Stimulated activated CD4-positive, alpha-beta T cell treated with anti-CD3 and anti-CD28 coated beads, TNF-alpha, amount 100 ng/mL, for 48 hours (primary cell): ENCODE measurements at regions not wholly inside any gene's neighbourhood (a gene's known extent, or its start where the extent isn't known, plus 50 kb on each side); places are given as distances from the start of the nearest gene placed in this dataset.
"Not testable (repeated sequence)": the region's sequence is repeated elsewhere in the genome, so short reads cannot be mapped to it uniquely, and the experiment has no call there.

Experiments used
- DNase-seq, 3 donors: peaks; one replicate each; pipeline ENCODE4 v3.0.0-alpha.2; 2020; ENCODE audit warnings: low read depth in 3 of 3

DNA sequence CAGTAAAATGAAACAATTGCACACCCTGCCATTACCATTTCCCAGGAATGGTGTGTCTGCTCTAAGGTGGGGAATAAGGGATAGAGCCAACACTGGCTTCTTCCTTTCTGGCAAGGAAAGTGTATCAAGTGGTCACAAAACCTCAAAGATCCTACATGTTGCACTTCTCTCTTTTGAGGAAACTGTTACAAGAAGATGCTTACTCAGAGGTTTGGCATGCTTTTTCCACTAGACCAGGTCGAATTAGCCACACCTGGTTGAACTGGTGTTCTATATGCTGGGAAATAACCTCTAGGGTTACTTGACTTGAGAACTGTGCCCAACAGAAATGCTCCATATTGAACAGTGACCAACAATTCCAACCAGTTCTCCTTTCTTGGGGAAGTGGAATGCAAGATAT is 102.9 kb downstream of the LRRN1 start:
- DNase-seq = no peak

DNA sequence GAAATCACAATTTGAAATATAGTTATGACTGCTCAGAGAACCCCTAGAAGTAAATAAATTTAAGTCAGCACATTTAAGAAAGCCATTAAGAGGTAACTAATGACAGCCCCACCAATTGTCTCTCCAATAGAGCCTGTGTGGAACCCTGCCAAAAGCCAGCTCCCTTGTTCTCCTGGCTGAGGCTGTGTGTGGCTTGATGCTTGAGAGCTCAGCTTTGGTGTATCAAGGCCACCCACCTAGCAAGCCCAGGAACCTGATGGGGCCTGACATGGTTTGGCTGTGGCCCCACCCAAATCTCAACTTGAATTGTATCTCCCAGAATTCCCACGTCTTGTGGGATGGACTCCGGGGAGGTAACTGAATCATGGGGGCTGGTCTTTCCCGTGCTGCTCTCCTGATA is 106.9 kb downstream of the LRRN1 start:
- no peak for DNase-seq

DNA sequence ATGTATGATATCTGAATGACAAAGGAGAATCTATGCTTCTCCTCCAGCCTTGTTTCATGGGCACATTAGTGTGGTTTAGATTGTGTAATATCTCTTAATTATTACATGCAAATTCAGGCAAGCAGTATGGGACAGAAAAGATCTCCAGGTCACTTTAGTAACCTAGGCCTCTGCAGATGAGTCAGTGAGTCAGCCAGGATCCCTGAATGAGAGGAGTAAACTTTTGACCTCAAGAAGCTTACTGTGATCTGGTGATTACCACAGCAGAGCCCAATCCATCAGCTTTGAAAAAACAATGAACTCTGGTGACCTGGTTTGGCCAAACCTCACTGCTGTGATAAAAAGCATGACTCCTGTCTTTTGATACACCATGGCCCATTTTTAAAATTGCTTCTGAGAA is 107.8 kb downstream of the LRRN1 start:
- DNase-seq = no peak

DNA sequence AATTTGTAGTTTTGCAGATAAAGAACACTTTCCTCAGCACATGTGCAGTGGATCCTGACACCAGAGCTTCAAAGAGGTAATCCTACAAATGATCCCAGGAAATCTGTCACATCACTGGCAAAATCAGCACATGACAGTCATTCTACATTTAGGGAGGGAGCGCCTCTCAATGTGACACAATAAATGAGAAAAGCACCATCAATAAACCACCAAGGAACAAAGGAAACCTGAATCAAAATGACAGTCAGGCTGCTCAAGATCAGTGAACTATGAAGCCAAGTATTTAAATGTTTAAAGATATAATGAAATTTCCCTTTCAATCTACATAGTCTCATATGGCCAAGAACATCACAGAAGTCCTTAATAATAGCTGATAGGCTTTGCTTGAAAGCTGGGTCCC is 119.5 kb downstream of the LRRN1 start:
- no peak for DNase-seq

DNA sequence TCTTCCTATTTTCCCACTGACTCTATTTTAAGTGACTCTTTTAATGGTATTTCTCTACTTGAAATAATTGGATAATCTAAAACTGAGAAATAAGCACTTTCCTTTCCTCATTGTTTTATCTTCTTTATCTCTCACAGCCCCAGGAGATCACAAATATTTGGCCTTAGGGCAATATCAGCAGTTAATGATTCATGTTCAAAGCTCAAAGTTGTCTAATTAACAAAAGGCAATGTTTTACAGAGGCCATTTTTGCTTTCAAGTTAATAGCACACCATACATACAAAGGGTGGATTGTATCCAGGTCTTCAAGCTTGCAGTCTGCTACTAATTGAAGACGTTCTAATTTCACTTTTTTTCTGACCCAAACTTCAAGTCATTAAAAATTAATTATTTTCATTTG is 120.1 kb downstream of the LRRN1 start:
- no peak for DNase-seq

DNA sequence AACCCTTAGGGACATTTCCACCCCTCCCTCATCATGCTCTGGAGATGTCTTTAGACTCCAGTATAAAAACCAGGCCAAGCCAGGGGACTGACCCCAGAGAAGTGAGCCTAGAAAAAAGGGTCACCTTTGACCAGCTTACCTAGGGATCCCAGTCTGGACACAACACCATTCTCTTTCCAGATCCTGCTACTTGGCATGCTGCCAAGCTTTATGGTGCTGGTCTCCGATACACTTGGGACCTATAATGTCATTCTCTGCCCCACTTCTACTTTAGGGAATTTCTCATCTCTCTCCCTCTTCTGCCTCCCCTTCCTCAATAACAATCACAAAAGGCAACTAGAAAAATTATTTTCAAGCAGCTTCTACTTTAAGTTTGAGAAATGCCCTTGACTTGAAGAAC is 124.4 kb downstream of the LRRN1 start:
- no peak for DNase-seq

DNA sequence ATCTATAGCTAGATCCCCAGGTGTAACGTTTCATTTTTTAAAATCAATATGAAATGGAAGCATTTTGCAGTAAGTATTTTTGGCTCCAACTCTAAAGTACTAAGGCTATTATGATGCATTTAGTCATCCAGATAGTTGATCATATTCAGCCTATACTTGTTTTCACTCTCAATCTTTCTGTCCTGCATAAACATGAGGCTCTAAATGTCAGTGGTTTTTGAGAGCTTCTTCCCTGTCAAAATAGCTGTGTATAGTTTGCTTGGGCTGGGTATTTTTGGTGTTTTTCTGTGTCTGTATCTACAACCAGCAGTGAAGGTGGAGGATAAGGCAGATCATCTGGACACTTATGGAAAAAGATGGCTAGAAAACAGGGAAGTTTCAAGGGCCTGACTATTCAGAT is 128.0 kb downstream of the LRRN1 start:
- no peak for DNase-seq

DNA sequence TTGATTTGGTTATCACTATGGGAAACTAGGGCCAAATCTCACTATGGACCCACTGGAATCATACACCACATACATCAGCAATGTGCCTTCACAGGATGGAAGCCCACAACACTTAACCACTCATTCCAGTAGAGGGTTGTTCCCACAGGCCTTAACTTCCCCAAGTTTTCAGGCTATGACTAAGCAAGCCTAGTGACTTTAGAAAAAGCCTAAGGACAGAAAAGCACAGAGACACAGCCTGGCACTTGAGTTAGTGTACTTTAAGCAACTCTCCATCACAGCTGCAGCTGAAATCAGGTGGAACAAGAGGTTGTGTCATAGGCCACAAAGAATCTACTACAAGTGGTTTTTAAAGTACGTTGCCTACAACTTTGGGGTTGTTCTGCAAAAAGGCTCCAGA is 128.7 kb downstream of the LRRN1 start:
- DNase-seq = no peak

DNA sequence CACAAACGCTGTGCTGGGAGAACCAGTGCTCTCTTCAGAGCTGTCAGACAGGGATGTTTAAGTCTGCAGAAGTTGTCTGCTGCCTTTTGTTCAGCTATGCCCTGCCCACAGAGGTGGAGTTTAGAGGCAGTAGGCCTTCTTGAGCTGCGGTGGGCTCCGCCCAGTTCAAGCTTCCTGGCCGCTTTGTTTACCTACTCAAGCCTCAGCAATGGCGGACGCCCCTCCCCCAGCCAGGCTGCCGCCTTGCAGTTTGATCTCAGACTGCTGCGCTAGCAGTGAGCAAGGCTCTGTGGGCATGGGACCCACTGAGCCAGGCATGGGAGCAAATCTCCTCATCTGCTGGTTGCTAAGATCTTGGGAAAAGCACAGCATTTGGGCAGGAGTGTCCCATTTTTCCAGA is 142.1 kb downstream of the LRRN1 start:
- not testable (repeated sequence) for DNase-seq

DNA sequence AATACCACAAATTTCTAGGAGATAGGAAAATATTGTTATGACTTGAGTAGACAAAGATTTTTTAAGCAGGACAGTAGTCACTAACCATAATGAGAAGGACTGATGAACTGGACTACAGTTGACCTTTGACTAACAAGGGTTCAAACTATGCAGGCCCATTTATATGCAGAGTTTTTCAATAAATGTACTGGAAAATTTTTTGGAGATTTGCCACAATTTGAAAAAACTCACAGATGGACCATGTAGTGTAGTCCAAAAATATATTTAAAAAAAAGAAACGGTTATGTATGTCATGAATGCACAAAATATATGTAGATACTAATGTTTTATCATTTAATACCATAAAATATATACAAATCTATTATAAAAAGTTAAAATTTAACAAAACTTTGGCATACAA is 151.8 kb downstream of the LRRN1 start:
- no peak for DNase-seq

DNA sequence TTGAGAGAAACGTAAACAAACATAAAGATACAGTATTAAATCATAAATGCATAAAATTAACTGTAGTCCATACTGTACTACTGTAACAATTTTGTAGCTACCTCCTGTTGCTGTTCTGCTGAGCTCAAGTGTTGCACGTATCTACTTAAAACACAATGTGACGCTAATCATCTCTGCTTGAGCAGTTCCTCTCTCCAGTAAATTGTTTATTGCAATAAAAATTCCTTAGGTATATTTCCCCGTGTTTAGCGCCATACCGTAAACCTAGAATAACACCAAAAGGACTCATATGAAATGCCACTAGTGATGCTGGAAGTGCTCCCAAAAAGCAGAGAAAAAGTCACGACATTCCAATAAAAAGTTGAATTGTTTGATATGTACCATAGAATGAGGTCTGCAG is 152.3 kb downstream of the LRRN1 start:
- DNase-seq = no peak

DNA sequence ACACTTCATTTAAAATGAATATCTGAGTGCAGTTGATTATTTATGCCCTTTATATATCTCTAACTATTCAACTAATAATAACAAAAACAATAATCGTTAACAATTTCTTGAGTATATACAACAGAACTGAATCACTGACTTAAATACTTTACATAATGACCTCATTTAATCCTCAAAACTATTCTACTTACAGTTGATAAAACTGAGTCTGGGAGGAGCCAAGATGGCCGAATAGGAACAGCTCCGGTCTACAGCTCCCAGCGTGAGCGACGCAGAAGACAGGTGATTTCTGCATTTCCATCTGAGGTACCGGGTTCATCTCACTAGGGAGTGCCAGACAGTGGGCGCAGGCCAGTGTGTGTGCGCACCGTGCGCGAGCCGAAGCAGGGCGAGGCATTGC is 163.6 kb downstream of the LRRN1 start:
- not testable (repeated sequence) for DNase-seq

DNA sequence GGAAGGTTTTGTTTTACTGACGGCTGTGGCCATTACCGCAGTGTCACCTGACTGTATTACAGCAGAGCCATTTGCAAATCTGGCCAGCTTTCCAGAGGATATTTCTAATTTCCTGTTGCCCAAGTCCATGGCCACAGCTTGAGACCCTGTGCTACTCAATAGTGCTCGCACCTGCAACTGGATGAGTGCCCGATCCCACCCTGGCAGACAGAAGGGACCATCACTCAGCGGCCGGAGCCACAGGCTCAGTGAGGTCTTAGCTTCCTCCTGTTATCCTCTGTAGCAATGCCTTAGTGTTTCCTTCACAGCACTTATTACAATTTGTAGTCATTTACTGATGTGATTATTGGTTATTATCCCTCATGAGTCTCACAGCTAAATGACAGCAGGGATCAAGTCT is 184.8 kb downstream of the LRRN1 start:
- DNase-seq = no peak

DNA sequence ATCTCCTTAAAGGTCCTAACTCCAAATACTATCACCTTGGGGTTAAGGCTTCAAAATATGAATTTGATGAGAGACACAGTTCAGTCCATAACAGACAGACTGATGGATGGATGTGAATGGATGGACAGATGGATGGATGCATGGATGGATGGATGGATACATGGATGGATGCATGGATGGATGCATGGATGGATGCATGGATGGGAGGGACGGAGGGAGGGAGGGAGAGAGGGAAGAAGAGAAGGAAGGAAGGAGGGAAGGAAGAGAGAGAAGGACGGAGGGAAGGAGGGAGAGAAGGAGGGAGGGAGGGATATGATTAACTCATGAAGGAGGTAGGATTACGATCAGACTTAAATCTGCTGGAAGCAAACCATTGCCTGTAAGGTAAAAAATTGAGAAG is 192.4 kb downstream of the LRRN1 start:
- DNase-seq = no peak

DNA sequence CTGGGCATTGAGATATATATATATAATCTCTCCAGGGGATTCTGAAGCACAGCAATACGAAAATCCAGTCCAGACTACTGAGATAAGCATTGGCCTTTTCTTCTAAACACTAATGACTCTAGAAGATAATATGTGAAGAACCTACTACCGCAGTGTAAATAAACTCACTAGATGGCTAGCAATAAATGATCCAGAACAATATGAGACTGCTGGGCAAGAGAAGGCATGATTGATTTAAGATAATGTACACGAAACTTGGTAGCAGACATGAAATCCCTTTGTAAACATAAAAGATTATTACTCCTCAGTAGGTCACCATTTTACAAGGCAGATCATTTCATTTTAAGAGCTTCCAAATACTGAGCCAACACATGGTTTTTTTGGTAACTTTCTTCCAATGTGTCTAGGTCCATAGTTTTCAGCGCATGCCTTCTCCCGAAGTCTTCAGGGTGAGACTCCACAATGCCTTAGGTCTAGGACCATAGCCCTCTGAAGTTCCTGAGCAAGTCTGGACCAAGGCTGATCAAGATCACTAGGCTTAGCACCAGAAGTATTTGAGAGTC is 193.2 kb downstream of the LRRN1 start:
- DNase-seq = no peak

DNA sequence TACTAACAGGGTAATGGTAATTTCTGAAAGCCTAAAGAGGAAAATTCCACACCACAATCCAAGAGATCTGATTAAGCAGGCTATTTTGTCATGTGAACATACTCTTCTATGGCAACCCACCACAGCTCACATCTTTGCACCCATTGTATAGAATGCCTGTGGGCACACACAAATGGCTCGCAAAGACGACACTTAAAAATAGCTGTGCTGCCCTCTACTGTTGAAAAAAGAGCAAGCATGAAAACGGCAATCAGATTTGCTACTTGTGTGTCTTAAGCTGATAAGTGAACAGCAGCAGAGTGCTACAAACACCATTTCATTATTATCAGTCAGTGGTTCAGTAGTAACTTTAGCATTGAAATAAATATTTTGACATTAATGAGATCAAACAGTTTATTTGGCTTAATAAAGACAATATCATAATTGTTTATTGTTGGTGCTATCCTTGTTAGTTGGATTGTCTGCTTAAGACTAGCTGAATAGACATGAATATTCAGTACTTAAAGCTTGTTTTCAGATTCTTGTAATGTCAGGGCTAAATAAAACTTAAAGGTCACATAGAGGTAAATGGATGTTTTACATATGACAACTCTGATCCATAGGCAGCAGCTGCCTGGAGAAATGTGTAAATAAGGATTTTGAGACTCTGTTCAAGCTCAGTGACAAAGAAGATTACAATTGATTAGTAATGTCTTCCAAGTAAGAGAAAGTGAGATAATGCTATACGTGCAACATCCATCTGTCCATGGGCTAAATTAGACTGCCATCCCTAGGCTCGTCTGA is 199.1 kb downstream of the LRRN1 start:
- DNase-seq = peak in 2 of 3 donors; percentile 2 to 8

DNA sequence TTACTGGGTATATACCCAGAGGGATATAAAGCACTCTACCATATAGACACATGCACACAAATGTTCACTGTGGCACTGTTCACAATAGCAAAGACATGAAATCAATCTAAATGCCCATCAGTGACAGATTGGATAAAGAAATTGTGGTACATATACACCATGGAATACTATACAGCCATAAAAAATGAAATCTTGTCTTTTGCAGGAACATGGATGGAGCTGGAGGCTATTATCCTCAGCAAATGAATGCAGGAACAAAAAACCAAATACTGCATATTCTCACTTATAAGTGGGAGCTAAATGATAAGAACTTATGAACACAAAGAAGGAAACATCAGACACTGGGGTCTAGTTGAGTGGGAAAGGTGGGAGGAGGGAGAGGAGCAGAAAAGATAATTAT is 200.1 kb downstream of the LRRN1 start:
- not testable (repeated sequence) for DNase-seq

DNA sequence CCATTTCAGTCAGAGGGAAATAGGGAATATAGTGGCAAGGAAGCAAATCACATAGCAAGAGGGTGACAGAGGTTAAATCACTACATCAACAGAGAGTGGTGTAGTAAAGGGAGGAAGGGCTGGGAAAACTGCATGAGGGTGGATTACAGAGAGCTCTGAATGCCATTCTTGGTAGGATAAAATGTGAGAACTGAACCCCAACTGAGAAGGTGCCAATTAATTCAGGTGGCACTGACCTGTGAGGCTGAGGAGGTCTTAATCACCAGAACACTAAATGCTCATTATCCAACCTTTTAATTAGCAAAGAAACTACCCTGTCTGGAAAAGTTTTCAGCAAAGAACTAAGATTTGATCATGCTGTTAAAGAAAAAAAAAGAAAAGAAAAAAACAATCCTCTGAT is 202.7 kb downstream of the LRRN1 start:
- DNase-seq = no peak

DNA sequence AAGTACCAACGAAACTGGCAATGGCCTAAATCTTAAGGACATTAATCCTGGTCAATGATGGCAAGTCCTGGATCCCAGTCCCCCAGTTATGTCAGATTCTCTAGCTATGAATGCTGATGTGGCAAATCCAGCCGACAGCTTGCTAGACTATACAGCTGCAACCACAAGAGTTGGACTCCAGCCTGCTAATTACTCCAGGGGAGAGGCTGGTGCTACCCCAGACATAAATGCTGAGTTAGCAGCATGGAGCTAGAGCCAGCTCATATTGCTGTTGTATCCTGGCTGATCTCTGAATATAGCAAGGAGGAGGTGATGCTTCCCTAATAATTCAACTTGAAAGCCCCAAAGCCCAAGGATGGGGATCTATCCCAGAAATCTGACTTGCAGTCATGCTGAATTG is 207.1 kb downstream of the LRRN1 start:
- no peak for DNase-seq

DNA sequence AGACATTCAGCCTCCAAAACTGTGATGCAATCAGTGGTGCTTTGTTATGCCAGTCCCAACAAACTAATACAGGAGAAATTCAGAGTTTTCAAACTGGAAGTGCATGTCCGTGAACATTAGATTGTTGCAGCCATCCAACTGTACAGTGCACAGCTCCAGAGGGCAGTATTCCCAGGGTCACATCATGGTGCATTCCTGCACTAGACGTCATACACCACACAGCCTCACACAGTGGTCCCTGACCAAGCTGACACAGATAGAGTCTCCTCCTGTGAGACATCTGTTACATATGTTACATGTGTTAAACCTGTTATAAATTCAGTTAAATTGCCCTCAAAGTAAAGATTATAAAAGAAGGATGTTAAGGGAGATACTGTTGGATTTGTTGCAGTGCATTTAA is 209.0 kb downstream of the LRRN1 start:
- no peak for DNase-seq

DNA sequence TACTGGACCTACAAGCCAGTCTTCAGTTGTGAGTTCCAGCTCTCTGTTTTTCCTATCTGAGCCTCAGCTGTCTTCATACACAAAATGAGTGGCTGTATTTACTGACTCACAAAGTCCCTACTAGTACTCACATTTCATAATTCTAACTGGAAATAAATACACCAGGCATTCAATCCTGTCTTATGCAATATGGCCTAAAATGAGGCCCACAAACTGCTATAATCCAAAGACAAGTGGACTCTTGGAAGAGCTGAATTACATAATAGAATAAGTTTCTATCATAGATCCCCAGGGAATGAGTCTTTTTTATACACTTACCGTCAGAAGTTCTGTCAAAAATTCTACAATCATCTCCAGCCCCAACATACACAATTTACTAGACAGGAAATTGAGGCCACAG is 211.9 kb downstream of the LRRN1 start:
- no peak for DNase-seq

DNA sequence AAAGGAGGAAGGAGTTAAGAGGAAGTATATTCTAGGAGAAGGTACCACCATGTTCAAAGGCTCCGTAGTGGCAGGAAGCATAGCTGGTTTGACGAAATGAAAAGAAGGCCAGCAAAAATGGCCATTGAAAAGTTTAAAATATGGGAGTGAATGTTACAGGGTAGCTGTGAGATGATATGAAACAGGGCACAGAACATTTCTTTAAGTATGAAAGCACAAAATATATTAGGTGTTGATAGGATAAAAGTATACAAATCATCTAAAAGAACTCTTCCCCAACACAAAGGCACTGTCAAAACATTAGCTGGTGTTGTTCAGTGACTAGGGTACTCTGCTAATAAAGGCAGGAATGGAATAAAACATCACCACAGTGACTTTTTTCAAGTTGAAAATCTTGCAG is 216.2 kb downstream of the LRRN1 start:
- no peak for DNase-seq

DNA sequence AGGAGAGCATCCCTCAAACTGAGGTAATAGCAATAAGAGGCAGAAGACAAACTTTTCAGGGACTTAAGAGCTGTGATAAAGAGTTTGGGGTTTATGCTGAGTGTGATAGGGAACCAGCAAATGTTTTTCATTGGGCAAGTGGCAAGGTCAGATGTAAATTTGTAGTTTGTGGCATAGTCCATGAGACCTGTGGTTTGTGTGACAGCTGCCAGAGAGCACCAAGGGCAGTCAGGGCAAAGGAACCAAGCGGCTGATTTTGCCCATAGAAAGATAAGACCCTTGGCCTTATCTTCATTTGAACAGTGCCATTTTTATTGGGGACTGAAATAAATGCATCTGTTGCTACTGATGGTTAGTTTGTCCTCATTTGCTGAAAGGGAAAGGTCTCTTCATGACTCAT is 220.3 kb downstream of the LRRN1 start:
- DNase-seq = no peak

DNA sequence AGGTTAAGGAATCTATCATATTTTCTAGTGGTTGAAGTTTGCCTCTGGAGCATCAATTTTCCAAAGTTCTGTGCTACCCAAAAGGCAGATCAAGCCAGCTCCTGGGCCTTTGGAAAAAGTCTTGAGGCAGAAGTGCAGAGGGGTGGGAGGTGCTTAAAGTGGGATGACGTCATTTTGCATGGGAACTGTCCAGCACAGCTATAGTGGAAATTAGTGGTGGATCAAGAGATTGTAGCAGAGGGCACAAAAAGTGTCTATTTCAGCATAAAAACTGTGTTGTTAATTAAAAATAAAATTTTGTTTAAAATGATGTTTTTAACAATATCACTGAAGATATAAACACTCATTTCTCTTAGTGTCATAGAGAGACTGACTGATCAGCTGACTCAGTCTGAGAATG is 221.9 kb downstream of the LRRN1 start:
- DNase-seq = no peak
